Panc1 (cell line): ENCODE measurements at regions not wholly inside any gene's neighbourhood (a gene's known extent, or its start where the extent isn't known, plus 50 kb on each side); places are given as distances from the start of the nearest gene placed in this dataset.

Source experiments
- POLR2AphosphoS5 ChIP-seq: IDR thresholded peaks from 2 replicates; pipeline ENCODE4 v1.6.1; 2012; ENCODE audit warnings: mild to moderate bottlenecking, low read depth, low read length, moderate library complexity
- SIN3A ChIP-seq: IDR thresholded peaks from 2 replicates; pipeline ENCODE4 v1.6.1; 2012; ENCODE audit warnings: low read depth, mild to moderate bottlenecking, low read length, moderate library complexity, borderline replicate concordance; ENCODE audit not compliant: insufficient read depth
- TCF7L2 ChIP-seq: IDR thresholded peaks from 2 replicates; pipeline ENCODE4 v1.6.1; 2011; ENCODE audit warnings: mild to moderate bottlenecking, low read depth, low read length, inconsistent platforms
- TF ChIP-seq, protein P1 (sequence below): fragments of 450-650 bp; IDR thresholded peaks from 2 replicates; pipeline ENCODE4 v1.5.1; 2017; ENCODE audit warnings: mild to moderate bottlenecking
- TF ChIP-seq, protein P2 (sequence below), 2 experiments: IDR thresholded peaks; 2 replicates each; pipeline ENCODE4 v1.6.1; 2011 to 2012; ENCODE audit warnings: low read depth in 2 of 2, control low read depth in 1 of 2, low read length in 1 of 2, mild to moderate bottlenecking in 1 of 2, moderate library complexity in 1 of 2; ENCODE audit not compliant: insufficient read depth in 1 of 2

DNA sequence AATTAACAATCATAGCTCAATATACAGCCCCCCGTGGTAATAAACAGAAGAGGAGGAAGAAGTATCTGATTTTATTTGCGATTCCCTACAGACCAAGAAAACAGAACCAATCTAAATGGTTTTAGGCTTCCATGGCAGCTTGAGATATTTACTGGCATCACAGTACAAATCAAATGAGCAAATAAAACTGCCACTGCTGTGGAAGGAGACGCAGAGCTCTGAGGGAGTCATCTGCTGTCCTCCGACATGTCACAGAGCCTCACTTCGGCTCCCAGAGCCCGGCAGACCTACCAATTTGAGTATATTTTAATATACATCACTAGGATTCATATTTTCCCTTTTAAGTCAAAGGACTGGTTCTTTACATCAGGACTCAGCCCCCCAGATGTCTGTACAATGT is 145.2 kb upstream of the KCNQ5 start:
- TF ChIP-seq, protein P1, sequence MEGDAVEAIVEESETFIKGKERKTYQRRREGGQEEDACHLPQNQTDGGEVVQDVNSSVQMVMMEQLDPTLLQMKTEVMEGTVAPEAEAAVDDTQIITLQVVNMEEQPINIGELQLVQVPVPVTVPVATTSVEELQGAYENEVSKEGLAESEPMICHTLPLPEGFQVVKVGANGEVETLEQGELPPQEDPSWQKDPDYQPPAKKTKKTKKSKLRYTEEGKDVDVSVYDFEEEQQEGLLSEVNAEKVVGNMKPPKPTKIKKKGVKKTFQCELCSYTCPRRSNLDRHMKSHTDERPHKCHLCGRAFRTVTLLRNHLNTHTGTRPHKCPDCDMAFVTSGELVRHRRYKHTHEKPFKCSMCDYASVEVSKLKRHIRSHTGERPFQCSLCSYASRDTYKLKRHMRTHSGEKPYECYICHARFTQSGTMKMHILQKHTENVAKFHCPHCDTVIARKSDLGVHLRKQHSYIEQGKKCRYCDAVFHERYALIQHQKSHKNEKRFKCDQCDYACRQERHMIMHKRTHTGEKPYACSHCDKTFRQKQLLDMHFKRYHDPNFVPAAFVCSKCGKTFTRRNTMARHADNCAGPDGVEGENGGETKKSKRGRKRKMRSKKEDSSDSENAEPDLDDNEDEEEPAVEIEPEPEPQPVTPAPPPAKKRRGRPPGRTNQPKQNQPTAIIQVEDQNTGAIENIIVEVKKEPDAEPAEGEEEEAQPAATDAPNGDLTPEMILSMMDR: no peak
- TF ChIP-seq POLR2AphosphoS5 (no peak), TCF7L2 (no peak), SIN3A (no peak)
- TF ChIP-seq, protein P2, sequence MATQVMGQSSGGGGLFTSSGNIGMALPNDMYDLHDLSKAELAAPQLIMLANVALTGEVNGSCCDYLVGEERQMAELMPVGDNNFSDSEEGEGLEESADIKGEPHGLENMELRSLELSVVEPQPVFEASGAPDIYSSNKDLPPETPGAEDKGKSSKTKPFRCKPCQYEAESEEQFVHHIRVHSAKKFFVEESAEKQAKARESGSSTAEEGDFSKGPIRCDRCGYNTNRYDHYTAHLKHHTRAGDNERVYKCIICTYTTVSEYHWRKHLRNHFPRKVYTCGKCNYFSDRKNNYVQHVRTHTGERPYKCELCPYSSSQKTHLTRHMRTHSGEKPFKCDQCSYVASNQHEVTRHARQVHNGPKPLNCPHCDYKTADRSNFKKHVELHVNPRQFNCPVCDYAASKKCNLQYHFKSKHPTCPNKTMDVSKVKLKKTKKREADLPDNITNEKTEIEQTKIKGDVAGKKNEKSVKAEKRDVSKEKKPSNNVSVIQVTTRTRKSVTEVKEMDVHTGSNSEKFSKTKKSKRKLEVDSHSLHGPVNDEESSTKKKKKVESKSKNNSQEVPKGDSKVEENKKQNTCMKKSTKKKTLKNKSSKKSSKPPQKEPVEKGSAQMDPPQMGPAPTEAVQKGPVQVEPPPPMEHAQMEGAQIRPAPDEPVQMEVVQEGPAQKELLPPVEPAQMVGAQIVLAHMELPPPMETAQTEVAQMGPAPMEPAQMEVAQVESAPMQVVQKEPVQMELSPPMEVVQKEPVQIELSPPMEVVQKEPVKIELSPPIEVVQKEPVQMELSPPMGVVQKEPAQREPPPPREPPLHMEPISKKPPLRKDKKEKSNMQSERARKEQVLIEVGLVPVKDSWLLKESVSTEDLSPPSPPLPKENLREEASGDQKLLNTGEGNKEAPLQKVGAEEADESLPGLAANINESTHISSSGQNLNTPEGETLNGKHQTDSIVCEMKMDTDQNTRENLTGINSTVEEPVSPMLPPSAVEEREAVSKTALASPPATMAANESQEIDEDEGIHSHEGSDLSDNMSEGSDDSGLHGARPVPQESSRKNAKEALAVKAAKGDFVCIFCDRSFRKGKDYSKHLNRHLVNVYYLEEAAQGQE (IDR thresholded peaks at IDR 0.05; ENCODE audit: insufficient read depth in 1 of 2, low read depth in 2 of 2, low read length in 1 of 2): no peak
